Stomach (tissue), 8 donors: ENCODE measurements at regions not wholly inside any gene's neighbourhood (a gene's known extent, or its start where the extent isn't known, plus 50 kb on each side); places are given as distances from the start of the nearest gene placed in this dataset.

ENCODE experiments used
- DNase-seq, 2 donors: peaks; one replicate each; pipeline versions ENCODE4 v3.0.0 to v3.0.0-alpha.2; 2013 to 2019
- H3K27ac ChIP-seq, 5 donors: fragments of 200-600 bp in 4 of 5; sonication (generic) in 4 of 5; one replicate each; pipeline ENCODE4 v1.5.1; 2013 to 2019; ENCODE audit warnings: mild to moderate bottlenecking in 1 of 5, moderate library complexity in 1 of 5
- H3K27me3 ChIP-seq, 3 donors: fragments of 200-600 bp; sonication (generic); one replicate each; pipeline ENCODE4 v1.5.1; 2017 to 2019; ENCODE audit warnings: mixed run types in 1 of 3
- H3K36me3 ChIP-seq, 4 donors: fragments of 200-600 bp; sonication (generic); 1 replicate in 3 of 4; 2 replicates in 1 of 4; pipeline ENCODE4 v1.5.1; 2016 to 2019
- H3K4me1 ChIP-seq, 4 donors: fragments of 200-600 bp; sonication (generic); one replicate each; pipeline ENCODE4 v1.5.1; 2016 to 2019
- H3K4me3 ChIP-seq, 4 donors: fragments of 200-600 bp; sonication (generic) in 3 of 4; one replicate each; pipeline ENCODE4 v1.5.1; 2016 to 2019; ENCODE audit warnings: mild to moderate bottlenecking in 1 of 4
- H3K9me3 ChIP-seq, 4 donors: fragments of 200-600 bp; sonication (generic); one replicate each; pipeline ENCODE4 v1.5.1; 2016 to 2019
- EP300 ChIP-seq: sonication (generic); formaldehyde crosslinking; IDR thresholded peaks from one replicate; pipeline ENCODE4 v1.6.1; 2017; ENCODE audit warnings: antibody characterized with exemption
- POLR2A ChIP-seq, 4 donors: fragments of 450-650 bp; IDR thresholded peaks; one replicate each; pipeline ENCODE4 v1.6.1; 2016; ENCODE audit warnings: antibody characterized with exemption in 4 of 4, control low read depth in 2 of 4, mild to moderate bottlenecking in 1 of 4, moderate library complexity in 1 of 4
- POLR2AphosphoS5 ChIP-seq, 3 donors: sonication (generic); formaldehyde crosslinking; IDR thresholded peaks; one replicate each; pipeline ENCODE4 v1.6.1; 2016; ENCODE audit warnings: antibody characterized with exemption in 3 of 3
- WGBS, 5 donors: extraction: QIAGEN DNeasy Blood & Tissue Kit in 3 of 5; methylation state at CpG; one replicate each; pipeline versions ENCODE4 v1.1.5 to v1.1.7; 2013 to 2018; 5-methylcytosine and 5-hydroxymethylcytosine counted together
- intact Hi-C: fragments of 100-400 bp; cut with DNase I; formaldehyde crosslinking; loops from one replicate; pipeline ENCODE4 v1.15.1; 2023; ENCODE audit warnings: low total_unique reads
- TF ChIP-seq, protein P1 (sequence below), 7 experiments: fragments of 450-650 bp in 4 of 7; fragments of 200-600 bp in 3 of 7; sonication (generic) in 3 of 7; IDR thresholded peaks; one replicate each; pipeline ENCODE4 v1.5.1; 2016 to 2019; ENCODE audit warnings: antibody characterized with exemption in 7 of 7, control low read depth in 2 of 7, mild to moderate bottlenecking in 1 of 7
- donor health status: healthy with polysubstance abuse.
- donor health status: Bipolar disorder and iron deficiency.
- donor health status: healthy.

GRCh38 chr4:56106180-56107147 lies 157.7 kb downstream of the CEP135 start:
- peaks cover 0 to 9% (median 0%) of the 10 kb centered on the region in 4 donors for H3K4me1 ChIP-seq
- no peak for TF ChIP-seq POLR2A (IDR thresholded peaks at IDR 0.05)
- no peak for TF ChIP-seq POLR2AphosphoS5 (IDR thresholded peaks at IDR 0.05)
- no peak for TF ChIP-seq EP300
- TF ChIP-seq, protein P1, sequence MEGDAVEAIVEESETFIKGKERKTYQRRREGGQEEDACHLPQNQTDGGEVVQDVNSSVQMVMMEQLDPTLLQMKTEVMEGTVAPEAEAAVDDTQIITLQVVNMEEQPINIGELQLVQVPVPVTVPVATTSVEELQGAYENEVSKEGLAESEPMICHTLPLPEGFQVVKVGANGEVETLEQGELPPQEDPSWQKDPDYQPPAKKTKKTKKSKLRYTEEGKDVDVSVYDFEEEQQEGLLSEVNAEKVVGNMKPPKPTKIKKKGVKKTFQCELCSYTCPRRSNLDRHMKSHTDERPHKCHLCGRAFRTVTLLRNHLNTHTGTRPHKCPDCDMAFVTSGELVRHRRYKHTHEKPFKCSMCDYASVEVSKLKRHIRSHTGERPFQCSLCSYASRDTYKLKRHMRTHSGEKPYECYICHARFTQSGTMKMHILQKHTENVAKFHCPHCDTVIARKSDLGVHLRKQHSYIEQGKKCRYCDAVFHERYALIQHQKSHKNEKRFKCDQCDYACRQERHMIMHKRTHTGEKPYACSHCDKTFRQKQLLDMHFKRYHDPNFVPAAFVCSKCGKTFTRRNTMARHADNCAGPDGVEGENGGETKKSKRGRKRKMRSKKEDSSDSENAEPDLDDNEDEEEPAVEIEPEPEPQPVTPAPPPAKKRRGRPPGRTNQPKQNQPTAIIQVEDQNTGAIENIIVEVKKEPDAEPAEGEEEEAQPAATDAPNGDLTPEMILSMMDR (IDR thresholded peaks at IDR 0.05) = no peak
- no peak overlapping the region for H3K27ac ChIP-seq
- WGBS, 5 donors = 49 to 63% (median 52%) methylated on average over 11 of the region's 11 CpGs
- H3K9me3 ChIP-seq = no peaks in the 10 kb centered on the region
- intact Hi-C loops = no loop called here
- no peaks in the 10 kb centered on the region for H3K27me3 ChIP-seq
- H3K36me3 ChIP-seq = no peaks in the 10 kb centered on the region
- no peak overlapping the region for H3K4me3 ChIP-seq
- no peak for DNase-seq

GRCh38 chr4:56104188-56104587 lies 155.4 kb downstream of the CEP135 start:
- no peak overlapping the region for H3K4me3 ChIP-seq
- no peak overlapping the region for H3K27ac ChIP-seq
- intact Hi-C loops = no loop called here
- H3K9me3 ChIP-seq = no peaks in the 10 kb centered on the region
- DNase-seq = no peak
- 77 to 88% (median 86%) methylated on average over 3 of the region's 3 CpGs for WGBS, 5 donors
- no peaks in the 10 kb centered on the region for H3K36me3 ChIP-seq
- TF ChIP-seq EP300 (no peak), POLR2A (IDR thresholded peaks at IDR 0.05) (no peak), POLR2AphosphoS5 (IDR thresholded peaks at IDR 0.05) (no peak)
- TF ChIP-seq, protein P1 (IDR thresholded peaks at IDR 0.05) = no peak
- H3K27me3 ChIP-seq = no peaks in the 10 kb centered on the region
- H3K4me1 ChIP-seq = peaks cover 0 to 9% (median 0%) of the 10 kb centered on the region in 4 donors

DNA sequence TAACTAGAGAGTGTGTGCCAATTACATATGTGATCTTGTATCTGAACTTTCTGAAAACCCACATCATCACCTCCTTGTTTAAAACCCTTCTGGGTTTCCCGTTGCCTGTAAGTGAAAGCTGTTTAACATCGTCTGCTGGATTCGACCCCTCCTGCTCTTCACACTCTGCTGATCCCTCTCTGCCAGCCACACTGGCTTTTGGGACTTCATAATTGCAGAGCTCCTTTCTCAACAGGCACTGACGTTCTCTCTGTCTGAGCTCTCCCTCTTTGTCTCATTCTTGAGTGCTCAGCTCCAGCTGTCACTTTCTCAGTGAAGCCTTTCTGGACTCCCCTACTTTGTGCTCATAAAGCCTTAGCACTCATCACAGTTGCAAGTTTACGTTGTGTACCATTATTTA lies 153.9 kb downstream of the CEP135 start:
- DNase-seq = no peak
- no peaks in the 10 kb centered on the region for H3K36me3 ChIP-seq
- H3K4me1 ChIP-seq = peaks cover 0 to 9% (median 0%) of the 10 kb centered on the region in 4 donors
- intact Hi-C loops = no loop called here
- no peak overlapping the region for H3K27ac ChIP-seq
- WGBS, 5 donors = 66 to 83% (median 74%) methylated on average over 5 of the region's 5 CpGs
- H3K27me3 ChIP-seq = no peaks in the 10 kb centered on the region
- no peaks in the 10 kb centered on the region for H3K9me3 ChIP-seq
- no peak overlapping the region for H3K4me3 ChIP-seq
- TF ChIP-seq POLR2AphosphoS5 (IDR thresholded peaks at IDR 0.05) (no peak), POLR2A (IDR thresholded peaks at IDR 0.05) (no peak), EP300 (no peak)
- TF ChIP-seq, protein P1 (IDR thresholded peaks at IDR 0.05) = no peak

DNA sequence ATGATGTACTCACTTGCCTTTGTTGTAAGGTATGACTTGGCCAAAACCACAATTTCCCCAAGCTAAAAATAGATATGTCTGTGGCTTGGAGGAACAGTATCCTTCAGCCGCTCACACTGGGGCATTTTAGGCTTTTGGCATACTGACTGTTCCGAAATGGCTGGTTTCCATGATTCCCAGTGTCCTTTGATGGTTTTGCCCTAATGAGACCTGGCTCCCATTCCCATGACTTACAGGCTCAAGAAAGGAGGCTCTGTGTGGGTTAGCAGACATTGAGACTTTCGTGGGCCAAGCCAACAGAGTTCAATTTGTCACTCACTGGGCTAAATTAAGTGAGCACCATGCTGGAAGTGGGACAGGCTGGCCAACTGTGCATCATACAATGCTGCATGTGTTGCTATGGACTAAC lies 150.6 kb downstream of the CEP135 start:
- 77 to 92% (median 80%) methylated on average over 3 of the region's 3 CpGs for WGBS, 5 donors
- no peak overlapping the region for H3K27ac ChIP-seq
- TF ChIP-seq EP300 (no peak), POLR2A (IDR thresholded peaks at IDR 0.05) (no peak), POLR2AphosphoS5 (IDR thresholded peaks at IDR 0.05) (no peak)
- TF ChIP-seq, protein P1 (IDR thresholded peaks at IDR 0.05) = no peak
- H3K4me3 ChIP-seq = no peak overlapping the region
- peak in 1 of 2 donors; percentile 22 for DNase-seq
- no peaks in the 10 kb centered on the region for H3K4me1 ChIP-seq
- H3K36me3 ChIP-seq = no peaks in the 10 kb centered on the region
- no peaks in the 10 kb centered on the region for H3K9me3 ChIP-seq
- no peaks in the 10 kb centered on the region for H3K27me3 ChIP-seq
- intact Hi-C loops = no loop called here
